ENCODE measurements at regions not wholly inside any gene's neighbourhood (a gene's known extent, or its start where the extent isn't known, plus 50 kb on each side); places are given as distances from the start of the nearest gene placed in this dataset.

GRCh38 chr11:98549571-98549970 is 471.2 kb upstream of the CNTN5 start:
- Histone ChIP-seq H3K4me1 (ENCODE audit: control insufficient read depth, insufficient read depth, low read length, poor library complexity, severe bottlenecking) (no peaks in the 10 kb centered on the region), H3K9me3 (ENCODE audit: control insufficient read depth in 2 of 2, low read length in 2 of 2) (peaks cover 6 to 8% of the 10 kb centered on the region in 2 experiments), H3K36me3 (ENCODE audit: control insufficient read depth, insufficient read depth, low read length) (no peaks in the 10 kb centered on the region), H3K27ac (ENCODE audit: insufficient read depth, low read length, poor library complexity, severe bottlenecking) (no peak overlapping the region), H3K27me3 (ENCODE audit: control insufficient read depth, insufficient read depth, low read length) (no peaks in the 10 kb centered on the region), H3K4me3 (ENCODE audit: low read depth, low read length) (no peak overlapping the region)
- H3K27me3 Mint-ChIP-seq: no peaks in the 10 kb centered on the region
- ATAC-seq (ENCODE audit: low read depth in 2 of 2) (no peak), DNase-seq (no peak)
- no peaks in the 10 kb centered on the region for H3K4me1 Mint-ChIP-seq
- H3K4me3 Mint-ChIP-seq: no peak overlapping the region
- H3K36me3 Mint-ChIP-seq: no peaks in the 10 kb centered on the region
- H3K9me3 Mint-ChIP-seq: peaks cover 2 to 38% (median 18%) of the 10 kb centered on the region in 7 donors
- H3K27ac Mint-ChIP-seq: no peak overlapping the region

DNA sequence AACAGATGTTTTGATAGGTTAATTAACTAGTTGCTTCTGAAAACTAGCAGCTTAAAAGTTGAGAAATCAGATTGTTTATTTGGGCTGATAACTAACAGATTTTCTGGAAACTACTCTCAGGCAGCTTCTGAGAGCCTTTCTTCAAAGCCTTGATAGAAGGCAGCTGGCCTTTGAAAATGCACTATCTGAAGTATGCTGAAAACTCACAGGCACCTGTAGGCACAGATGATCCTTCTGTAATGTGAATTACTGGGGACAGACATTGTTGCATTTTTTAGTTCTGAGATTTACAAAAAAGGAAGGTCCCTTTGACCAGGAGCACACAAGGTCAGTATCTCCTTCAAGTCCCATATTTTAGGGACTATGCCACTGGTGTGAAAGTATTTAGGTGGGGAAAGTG is 460.8 kb upstream of the CNTN5 start:
- H3K4me1 Mint-ChIP-seq: no peaks in the 10 kb centered on the region

GRCh38 chr11:98561252-98561651 is 459.5 kb upstream of the CNTN5 start:
- ATAC-seq (ENCODE audit: low read depth in 2 of 2): no peak
- Histone ChIP-seq H3K9me3 (ENCODE audit: control insufficient read depth in 2 of 2, low read length in 2 of 2) (peaks cover 0 to 3% of the 10 kb centered on the region in 2 experiments), H3K36me3 (ENCODE audit: control insufficient read depth, insufficient read depth, low read length) (no peaks in the 10 kb centered on the region), H3K4me3 (ENCODE audit: low read depth, low read length) (no peak overlapping the region), H3K27ac (ENCODE audit: insufficient read depth, low read length, poor library complexity, severe bottlenecking) (no peak overlapping the region), H3K4me1 (ENCODE audit: control insufficient read depth, insufficient read depth, low read length, poor library complexity, severe bottlenecking) (no peaks in the 10 kb centered on the region), H3K27me3 (ENCODE audit: control insufficient read depth, insufficient read depth, low read length) (no peaks in the 10 kb centered on the region)
- Mint-ChIP-seq H3K4me1 (no peaks in the 10 kb centered on the region), H3K27ac (no peak overlapping the region), H3K4me3 (no peak overlapping the region), H3K36me3 (no peaks in the 10 kb centered on the region), H3K9me3 (peaks cover 0 to 24% (median 5%) of the 10 kb centered on the region in 7 donors), H3K27me3 (no peaks in the 10 kb centered on the region)
- no peak for DNase-seq

More for the DNA sequence above, 460.8 kb upstream of the CNTN5 start:
- no peak overlapping the region for H3K4me3 Mint-ChIP-seq
- H3K27ac ChIP-seq (ENCODE audit: insufficient read depth, low read length, poor library complexity, severe bottlenecking): no peak overlapping the region
- peaks cover 0 to 3% of the 10 kb centered on the region in 2 experiments for H3K9me3 ChIP-seq (ENCODE audit: control insufficient read depth in 2 of 2, low read length in 2 of 2)
- H3K4me1 ChIP-seq (ENCODE audit: control insufficient read depth, insufficient read depth, low read length, poor library complexity, severe bottlenecking): no peaks in the 10 kb centered on the region
- no peak for ATAC-seq (ENCODE audit: low read depth in 2 of 2)
- no peak overlapping the region for H3K4me3 ChIP-seq (ENCODE audit: low read depth, low read length)
- H3K36me3 Mint-ChIP-seq: no peaks in the 10 kb centered on the region
- no peaks in the 10 kb centered on the region for H3K27me3 ChIP-seq (ENCODE audit: control insufficient read depth, insufficient read depth, low read length)
- H3K27ac Mint-ChIP-seq: no peak overlapping the region
- no peak for DNase-seq
- no peaks in the 10 kb centered on the region for H3K36me3 ChIP-seq (ENCODE audit: control insufficient read depth, insufficient read depth, low read length)
- H3K9me3 Mint-ChIP-seq: peaks cover 0 to 21% (median 5%) of the 10 kb centered on the region in 7 donors
- no peaks in the 10 kb centered on the region for H3K27me3 Mint-ChIP-seq

- ATAC-seq (ENCODE audit: low read depth in 2 of 2) (no peak), DNase-seq (no peak)
- H3K4me3 Mint-ChIP-seq: no peak overlapping the region
- no peaks in the 10 kb centered on the region for H3K27me3 ChIP-seq (ENCODE audit: control insufficient read depth, insufficient read depth, low read length)
- no peaks in the 10 kb centered on the region for H3K36me3 ChIP-seq (ENCODE audit: control insufficient read depth, insufficient read depth, low read length)
- no peaks in the 10 kb centered on the region for H3K4me1 ChIP-seq (ENCODE audit: control insufficient read depth, insufficient read depth, low read length, poor library complexity, severe bottlenecking)
- no peak overlapping the region for H3K27ac Mint-ChIP-seq
- H3K27me3 Mint-ChIP-seq: no peaks in the 10 kb centered on the region
- H3K9me3 ChIP-seq (ENCODE audit: control insufficient read depth in 2 of 2, low read length in 2 of 2): peaks cover under 1 to 3% of the 10 kb centered on the region in 2 experiments
- no peak overlapping the region for H3K27ac ChIP-seq (ENCODE audit: insufficient read depth, low read length, poor library complexity, severe bottlenecking)
- H3K4me3 ChIP-seq (ENCODE audit: low read depth, low read length): no peak overlapping the region
- no peaks in the 10 kb centered on the region for H3K4me1 Mint-ChIP-seq
- H3K9me3 Mint-ChIP-seq: peaks cover 0 to 23% (median 3%) of the 10 kb centered on the region in 7 donors
- no peaks in the 10 kb centered on the region for H3K36me3 Mint-ChIP-seq
Measured at GRCh38 chr11:98561877-98562395, 458.8 kb upstream of the CNTN5 start.

DNA sequence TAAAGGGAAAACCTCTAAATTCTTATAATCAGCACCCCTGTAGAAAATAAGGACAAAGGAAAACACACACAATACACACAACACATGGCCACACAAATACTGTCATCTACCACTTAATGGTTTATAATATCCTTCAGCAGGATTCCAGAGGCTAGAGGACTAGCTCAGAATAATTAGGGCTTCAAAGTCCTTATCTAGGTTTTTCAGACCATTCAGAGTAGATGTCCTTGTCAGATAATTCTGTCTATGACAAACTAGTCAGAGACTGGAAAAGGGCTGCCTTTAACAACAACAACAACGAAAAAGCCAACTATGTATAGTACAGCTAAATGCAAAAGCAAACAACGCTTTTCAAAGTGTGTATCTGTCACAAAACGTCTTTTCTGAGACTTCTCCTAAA is 456.5 kb upstream of the CNTN5 start:
- Mint-ChIP-seq H3K9me3 (peaks cover 0 to 17% (median 4%) of the 10 kb centered on the region in 7 donors), H3K4me1 (no peaks in the 10 kb centered on the region), H3K36me3 (no peaks in the 10 kb centered on the region), H3K4me3 (no peak overlapping the region), H3K27me3 (no peaks in the 10 kb centered on the region), H3K27ac (no peak overlapping the region)
- DNase-seq (no peak), ATAC-seq (ENCODE audit: low read depth in 2 of 2) (no peak)
- Histone ChIP-seq H3K9me3 (ENCODE audit: control insufficient read depth in 2 of 2, low read length in 2 of 2) (peaks cover 3 to 9% of the 10 kb centered on the region in 2 experiments), H3K4me3 (ENCODE audit: low read depth, low read length) (no peak overlapping the region), H3K36me3 (ENCODE audit: control insufficient read depth, insufficient read depth, low read length) (no peaks in the 10 kb centered on the region), H3K4me1 (ENCODE audit: control insufficient read depth, insufficient read depth, low read length, poor library complexity, severe bottlenecking) (no peaks in the 10 kb centered on the region), H3K27me3 (ENCODE audit: control insufficient read depth, insufficient read depth, low read length) (no peaks in the 10 kb centered on the region), H3K27ac (ENCODE audit: insufficient read depth, low read length, poor library complexity, severe bottlenecking) (no peak overlapping the region)

GRCh38 chr11:98564881-98565280 is 455.9 kb upstream of the CNTN5 start:
- Mint-ChIP-seq H3K4me1 (no peaks in the 10 kb centered on the region), H3K36me3 (no peaks in the 10 kb centered on the region), H3K27ac (no peak overlapping the region), H3K4me3 (no peak overlapping the region), H3K27me3 (no peaks in the 10 kb centered on the region), H3K9me3 (peaks cover 0 to 15% (median 4%) of the 10 kb centered on the region in 7 donors)
- no peak for ATAC-seq (ENCODE audit: low read depth in 2 of 2)
- Histone ChIP-seq H3K27me3 (ENCODE audit: control insufficient read depth, insufficient read depth, low read length) (no peaks in the 10 kb centered on the region), H3K9me3 (ENCODE audit: control insufficient read depth in 2 of 2, low read length in 2 of 2) (peaks cover 3 to 9% of the 10 kb centered on the region in 2 experiments), H3K4me1 (ENCODE audit: control insufficient read depth, insufficient read depth, low read length, poor library complexity, severe bottlenecking) (no peaks in the 10 kb centered on the region), H3K27ac (ENCODE audit: insufficient read depth, low read length, poor library complexity, severe bottlenecking) (no peak overlapping the region), H3K36me3 (ENCODE audit: control insufficient read depth, insufficient read depth, low read length) (no peaks in the 10 kb centered on the region), H3K4me3 (ENCODE audit: low read depth, low read length) (no peak overlapping the region)
- no peak for DNase-seq

DNA sequence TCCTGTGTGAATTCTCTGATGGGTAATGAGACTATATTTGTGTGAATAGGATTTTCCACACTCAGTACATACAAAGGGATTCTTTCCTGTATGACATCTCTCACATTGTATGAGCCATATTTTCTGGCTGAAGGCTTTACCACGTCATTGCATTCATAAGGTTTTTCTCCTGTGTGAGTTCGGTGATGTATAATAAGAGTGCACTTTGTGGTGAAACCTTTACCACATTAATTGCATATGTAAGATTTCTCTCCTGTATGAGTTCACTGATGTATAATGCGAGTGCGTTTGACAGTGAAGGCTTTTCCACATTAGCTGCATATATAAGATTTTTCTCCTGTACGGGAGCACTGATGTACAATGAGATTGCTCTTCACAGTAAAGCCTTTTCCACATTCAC is 455.4 kb upstream of the CNTN5 start:
- Mint-ChIP-seq H3K27ac (no peak overlapping the region), H3K36me3 (no peaks in the 10 kb centered on the region), H3K4me1 (no peaks in the 10 kb centered on the region), H3K4me3 (no peak overlapping the region), H3K9me3 (peaks cover 3 to 17% (median 5%) of the 10 kb centered on the region in 7 donors), H3K27me3 (no peaks in the 10 kb centered on the region)
- Histone ChIP-seq H3K27ac (ENCODE audit: insufficient read depth, low read length, poor library complexity, severe bottlenecking) (no peak overlapping the region), H3K4me3 (ENCODE audit: low read depth, low read length) (no peak overlapping the region), H3K9me3 (ENCODE audit: control insufficient read depth in 2 of 2, low read length in 2 of 2) (peaks cover 3 to 9% of the 10 kb centered on the region in 2 experiments), H3K36me3 (ENCODE audit: control insufficient read depth, insufficient read depth, low read length) (no peaks in the 10 kb centered on the region), H3K27me3 (ENCODE audit: control insufficient read depth, insufficient read depth, low read length) (no peaks in the 10 kb centered on the region), H3K4me1 (ENCODE audit: control insufficient read depth, insufficient read depth, low read length, poor library complexity, severe bottlenecking) (no peaks in the 10 kb centered on the region)
- DNase-seq (no peak), ATAC-seq (ENCODE audit: low read depth in 2 of 2) (no peak)

GRCh38 chr11:98566978-98567377 is 453.8 kb upstream of the CNTN5 start:
- H3K27me3 ChIP-seq (ENCODE audit: control insufficient read depth, insufficient read depth, low read length): no peaks in the 10 kb centered on the region
- H3K9me3 Mint-ChIP-seq: peaks cover 2 to 18% (median 7%) of the 10 kb centered on the region in 7 donors
- H3K27ac Mint-ChIP-seq: no peak overlapping the region
- no peak for ATAC-seq (ENCODE audit: low read depth in 2 of 2)
- H3K27ac ChIP-seq (ENCODE audit: insufficient read depth, low read length, poor library complexity, severe bottlenecking): no peak overlapping the region
- H3K36me3 Mint-ChIP-seq: no peaks in the 10 kb centered on the region
- no peaks in the 10 kb centered on the region for H3K27me3 Mint-ChIP-seq
- H3K4me3 ChIP-seq (ENCODE audit: low read depth, low read length): no peak overlapping the region
- H3K4me1 Mint-ChIP-seq: no peaks in the 10 kb centered on the region
- H3K4me3 Mint-ChIP-seq: no peak overlapping the region
- DNase-seq: no peak
- no peaks in the 10 kb centered on the region for H3K36me3 ChIP-seq (ENCODE audit: control insufficient read depth, insufficient read depth, low read length)
- no peaks in the 10 kb centered on the region for H3K4me1 ChIP-seq (ENCODE audit: control insufficient read depth, insufficient read depth, low read length, poor library complexity, severe bottlenecking)
- H3K9me3 ChIP-seq (ENCODE audit: control insufficient read depth in 2 of 2, low read length in 2 of 2): peaks cover 3 to 9% of the 10 kb centered on the region in 2 experiments
